HepG2 (cell line): ENCODE measurements at regions not wholly inside any gene's neighbourhood (a gene's known extent, or its start where the extent isn't known, plus 50 kb on each side); places are given as distances from the start of the nearest gene placed in this dataset.

Source experiments
- EEA1 ChIP-seq: sonication (generic); formaldehyde crosslinking; IDR thresholded peaks from 2 replicates; pipeline ENCODE4 v1.5.1; 2020; ENCODE audit warnings: mild to moderate bottlenecking, missing genetic modification reagents, borderline replicate concordance
- FOXA3 ChIP-seq: IDR thresholded peaks from 2 replicates; pipeline ENCODE4 v1.6.1; 2016; ENCODE audit warnings: missing genetic modification reagents, missing compliant biosample characterization
- FUBP1 ChIP-seq: sonication (generic); formaldehyde crosslinking; IDR thresholded peaks from 2 replicates; pipeline ENCODE4 v1.5.1; 2020; ENCODE audit warnings: missing genetic modification reagents, mild to moderate bottlenecking, borderline replicate concordance
- HNRNPLL ChIP-seq: fragments of 200-400 bp; formaldehyde crosslinking; IDR thresholded peaks from 2 replicates; pipeline ENCODE4 v1.6.1; 2017; ENCODE audit warnings: mild to moderate bottlenecking, low read depth, low read length; ENCODE audit not compliant: poor library complexity, severe bottlenecking
- MEIS2 ChIP-seq: sonication (generic); formaldehyde crosslinking; IDR thresholded peaks from 2 replicates; pipeline ENCODE4 v1.9.0; 2021; ENCODE audit warnings: mild to moderate bottlenecking, missing genetic modification reagents
- NCOA1 ChIP-seq: sonication (generic); formaldehyde crosslinking; IDR thresholded peaks from 2 replicates; pipeline ENCODE4 v1.9.0; 2021; ENCODE audit warnings: missing genetic modification reagents
- RARG ChIP-seq: sonication (generic); formaldehyde crosslinking; IDR thresholded peaks from 2 replicates; pipeline ENCODE4 v1.4.0; 2020; ENCODE audit warnings: low read depth, mild to moderate bottlenecking, missing genetic modification reagents
- SETDB1 ChIP-seq: sonication (generic); formaldehyde crosslinking; IDR thresholded peaks from 2 replicates; pipeline ENCODE4 v1.5.1; 2020; ENCODE audit warnings: missing genetic modification reagents, mild to moderate bottlenecking, borderline replicate concordance
- SIX1 ChIP-seq: sonication (generic); formaldehyde crosslinking; IDR thresholded peaks from 2 replicates; pipeline ENCODE4 v1.4.0; 2020; ENCODE audit warnings: missing genetic modification reagents, borderline replicate concordance
- SRSF1 ChIP-seq: fragments of 200-400 bp; formaldehyde crosslinking; optimal IDR thresholded peaks from 2 replicates; pipeline ENCODE3; 2017; ENCODE audit warnings: mild to moderate bottlenecking, low read depth, low read length, moderate library complexity
- ZBTB37 ChIP-seq: sonication (generic); formaldehyde crosslinking; IDR thresholded peaks from 2 replicates; pipeline ENCODE4 v1.4.0; 2020; ENCODE audit warnings: mild to moderate bottlenecking, missing genetic modification reagents
- ZBTB7B ChIP-seq: sonication (generic); formaldehyde crosslinking; IDR thresholded peaks from 2 replicates; pipeline ENCODE4 v1.4.0; 2020; ENCODE audit warnings: missing genetic modification reagents
- ZFYVE20 ChIP-seq: sonication (generic); formaldehyde crosslinking; IDR thresholded peaks from 2 replicates; pipeline ENCODE4 v1.8.0; 2023; ENCODE audit warnings: low read depth, mild to moderate bottlenecking, moderate library complexity, missing genetic modification reagents, borderline replicate concordance
- ZNF124 ChIP-seq: sonication (generic); formaldehyde crosslinking; IDR thresholded peaks from 2 replicates; pipeline ENCODE4 v1.4.0; 2020; ENCODE audit warnings: missing genetic modification reagents
- ZNF234 ChIP-seq: sonication (generic); formaldehyde crosslinking; conservative IDR thresholded peaks from 2 replicates; pipeline ENCODE4 v1.5.1; 2020; ENCODE audit warnings: mild to moderate bottlenecking, missing genetic modification reagents
- ZNF468 ChIP-seq: sonication (generic); formaldehyde crosslinking; IDR thresholded peaks from 2 replicates; pipeline ENCODE4 v1.8.0; 2022; ENCODE audit warnings: mild to moderate bottlenecking, moderate library complexity, missing genetic modification reagents
- ZNF556 ChIP-seq: sonication (generic); formaldehyde crosslinking; IDR thresholded peaks from 2 replicates; pipeline ENCODE4 v1.4.0; 2020; ENCODE audit warnings: mild to moderate bottlenecking, missing genetic modification reagents, borderline replicate concordance
- ZNF672 ChIP-seq: sonication (generic); formaldehyde crosslinking; IDR thresholded peaks from 2 replicates; pipeline ENCODE4 v1.8.1; 2022; ENCODE audit warnings: missing genetic modification reagents
- ZNF691 ChIP-seq: sonication (generic); formaldehyde crosslinking; IDR thresholded peaks from 2 replicates; pipeline ENCODE4 v1.4.0; 2020; ENCODE audit warnings: missing genetic modification reagents, low read depth, mild to moderate bottlenecking, borderline replicate concordance
- ZNF816 ChIP-seq: sonication (generic); formaldehyde crosslinking; IDR thresholded peaks from 2 replicates; pipeline ENCODE4 v1.8.0; 2022; ENCODE audit warnings: missing genetic modification reagents, mild to moderate bottlenecking, borderline replicate concordance
- ZNF891 ChIP-seq: sonication (generic); formaldehyde crosslinking; IDR thresholded peaks from 2 replicates; pipeline ENCODE4 v1.5.0; 2020; ENCODE audit warnings: mild to moderate bottlenecking, missing genetic modification reagents
- ZSCAN21 ChIP-seq: sonication (generic); formaldehyde crosslinking; IDR thresholded peaks from 2 replicates; pipeline ENCODE4 v1.8.0; 2022; ENCODE audit warnings: mild to moderate bottlenecking, missing genetic modification reagents, moderate library complexity, borderline replicate concordance
- TF ChIP-seq, protein P1 (sequence below): sonication (generic); formaldehyde crosslinking; IDR thresholded peaks from 2 replicates; pipeline ENCODE4 v1.5.0; 2020; ENCODE audit warnings: missing genetic modification reagents

DNA sequence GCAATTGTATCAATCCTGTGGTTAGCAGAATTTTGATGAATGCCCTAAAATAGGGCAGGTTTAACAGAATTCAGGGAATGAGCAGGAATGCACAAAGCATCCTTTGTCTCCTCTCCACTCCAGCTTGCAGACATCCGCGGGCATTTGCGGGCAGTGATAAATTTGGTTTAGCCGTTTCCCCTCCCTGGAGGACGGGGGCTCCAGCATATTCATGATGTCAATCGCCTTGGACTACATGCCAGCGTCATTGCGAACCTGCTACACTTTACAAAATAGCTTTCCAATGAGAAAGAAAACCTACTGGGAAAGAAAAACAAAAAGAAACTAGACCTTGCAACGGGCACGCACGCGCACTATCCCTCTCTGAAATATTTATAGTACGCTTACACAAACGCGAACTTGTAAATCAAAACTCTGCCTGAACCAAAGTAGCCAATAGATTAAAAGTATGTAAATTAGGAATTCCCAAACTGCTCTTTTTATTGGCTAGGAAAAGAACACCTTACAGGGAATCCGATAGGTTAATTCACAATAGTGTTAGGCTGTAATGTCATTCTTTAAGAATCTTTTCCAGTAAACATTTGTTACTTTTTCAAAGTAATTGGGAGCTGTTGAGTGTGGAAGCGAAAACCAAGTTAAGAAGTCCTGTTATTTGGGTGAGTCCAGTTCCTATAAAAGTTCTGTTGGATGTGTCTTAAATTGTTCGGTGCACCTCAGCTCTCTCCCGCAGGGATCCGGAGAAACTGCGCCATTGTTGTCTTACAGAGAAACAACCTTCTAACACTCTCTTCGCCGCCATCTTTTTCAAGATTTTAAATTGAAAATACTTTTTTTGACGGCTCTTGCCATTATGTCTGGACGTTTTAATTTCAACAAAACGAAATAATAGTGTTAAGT, 136.7 kb downstream of the HFE start (continued):
- no peak for TF ChIP-seq ZNF234 (CRISPR knock-in tag)
- no peak for TF ChIP-seq SRSF1
- no peak for TF ChIP-seq EEA1 (CRISPR knock-in tag)
- no peak for TF ChIP-seq HNRNPLL
- TF ChIP-seq, protein P1, sequence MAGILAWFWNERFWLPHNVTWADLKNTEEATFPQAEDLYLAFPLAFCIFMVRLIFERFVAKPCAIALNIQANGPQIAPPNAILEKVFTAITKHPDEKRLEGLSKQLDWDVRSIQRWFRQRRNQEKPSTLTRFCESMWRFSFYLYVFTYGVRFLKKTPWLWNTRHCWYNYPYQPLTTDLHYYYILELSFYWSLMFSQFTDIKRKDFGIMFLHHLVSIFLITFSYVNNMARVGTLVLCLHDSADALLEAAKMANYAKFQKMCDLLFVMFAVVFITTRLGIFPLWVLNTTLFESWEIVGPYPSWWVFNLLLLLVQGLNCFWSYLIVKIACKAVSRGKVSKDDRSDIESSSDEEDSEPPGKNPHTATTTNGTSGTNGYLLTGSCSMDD (CRISPR knock-in tag), result no peak
- TF ChIP-seq NCOA1, result peak; percentile 74; the same call in 1 of the 2 replicates
- TF ChIP-seq ZBTB37 (CRISPR knock-in tag), result no peak
- no peak for TF ChIP-seq ZNF691
- no peak for TF ChIP-seq SETDB1 (CRISPR knock-in tag)
- no peak; the same call in 1 of the 2 replicates for TF ChIP-seq ZNF816 (CRISPR knock-in tag)
- TF ChIP-seq ZFYVE20, result no peak
- TF ChIP-seq SIX1 (CRISPR knock-in tag), result no peak
- no peak for TF ChIP-seq ZNF124 (CRISPR knock-in tag)
- no peak for TF ChIP-seq ZBTB7B
- TF ChIP-seq RARG (CRISPR knock-in tag), result no peak
- no peak for TF ChIP-seq ZNF891 (CRISPR knock-in tag)
- TF ChIP-seq FUBP1 (CRISPR knock-in tag), result no peak
- TF ChIP-seq ZNF468 (CRISPR knock-in tag), result no peak
- no peak for TF ChIP-seq FOXA3 (CRISPR knock-in tag)
- TF ChIP-seq ZNF672, result no peak
- TF ChIP-seq ZNF556 (CRISPR knock-in tag), result no peak
- no peak for TF ChIP-seq MEIS2
- no peak for TF ChIP-seq ZSCAN21 (CRISPR knock-in tag)
